CD4-positive, alpha-beta memory T cell (primary cell): ENCODE measurements at regions not wholly inside any gene's neighbourhood (a gene's known extent, or its start where the extent isn't known, plus 50 kb on each side); places are given as distances from the start of the nearest gene placed in this dataset.

Experiments
- CTCF ChIA-PET: fragments of 350-600 bp; sonication (Branson Sonifier 250); formaldehyde crosslinking; loops from one replicate; lab custom pipeline; 2021; ENCODE audit warnings: inconsistent platforms; ENCODE audit not compliant: partially characterized antibody; lab: Charles Lee
- POLR2A ChIA-PET: fragments of 350-600 bp; sonication (Branson Sonifier 250); formaldehyde crosslinking; loops from one replicate; lab custom pipeline; 2021; ENCODE audit not compliant: partially characterized antibody; lab: Charles Lee
- DNase-seq, 5 donors: peaks; one replicate each; pipeline versions ENCODE4 v3.0.0 to v3.0.0-alpha.2; 2020 to 2022; ENCODE audit warnings: mixed read lengths in 1 of 5
- H3K27ac ChIP-seq: one replicate; pipeline ENCODE4 v1.7.0; 2013; ENCODE audit warnings: low read depth, low read length
- H3K27me3 ChIP-seq: 2 replicates; pipeline ENCODE4 v1.7.0; 2013; ENCODE audit warnings: mild to moderate bottlenecking, low read length, moderate library complexity; ENCODE audit not compliant: insufficient read depth
- H3K36me3 ChIP-seq: 2 replicates; pipeline ENCODE4 v1.7.0; 2013; ENCODE audit warnings: mild to moderate bottlenecking, low read length, moderate library complexity; ENCODE audit not compliant: insufficient read depth
- H3K4me1 ChIP-seq: 2 replicates; pipeline ENCODE4 v1.7.0; 2013; ENCODE audit warnings: mild to moderate bottlenecking, low read length, moderate library complexity; ENCODE audit not compliant: insufficient read depth
- H3K4me3 ChIP-seq, 2 donors: one replicate each; pipeline ENCODE4 v1.7.0; 2013; ENCODE audit warnings: low read length in 2 of 2, mild to moderate bottlenecking in 1 of 2
- H3K9me3 ChIP-seq, 2 donors: one replicate each; pipeline ENCODE4 v1.7.0; 2013; ENCODE audit warnings: low read length in 2 of 2, control low read depth in 1 of 2; ENCODE audit not compliant: control insufficient read depth in 1 of 2
- H3K27ac Mint-ChIP-seq, 7 donors: one replicate each; pipeline ENCODE4 v1.8.0; 2020 to 2021; ENCODE audit warnings: mixed read lengths in 7 of 7, mild to moderate bottlenecking in 6 of 7, inconsistent platforms in 3 of 7, moderate library complexity in 3 of 7
- H3K27me3 Mint-ChIP-seq, 2 donors: one replicate each; pipeline ENCODE4 v1.8.0; 2020 to 2021; ENCODE audit warnings: mixed read lengths in 2 of 2
- H3K36me3 Mint-ChIP-seq, 2 donors: one replicate each; pipeline ENCODE4 v1.8.0; 2020 to 2021; ENCODE audit warnings: mixed read lengths in 2 of 2, inconsistent platforms in 1 of 2, mild to moderate bottlenecking in 1 of 2
- H3K4me1 Mint-ChIP-seq, 4 donors: one replicate each; pipeline ENCODE4 v1.8.0; 2020 to 2021; ENCODE audit warnings: mixed read lengths in 4 of 4, mild to moderate bottlenecking in 1 of 4
- H3K4me3 Mint-ChIP-seq, 8 donors: one replicate each; pipeline ENCODE4 v1.8.0; 2020 to 2021; ENCODE audit warnings: mixed read lengths in 8 of 8, mild to moderate bottlenecking in 7 of 8, moderate library complexity in 6 of 8, inconsistent platforms in 3 of 8
- H3K9me3 Mint-ChIP-seq, 8 donors: one replicate each; pipeline ENCODE4 v1.8.0; 2020 to 2021; ENCODE audit warnings: mixed read lengths in 8 of 8, mild to moderate bottlenecking in 5 of 8, inconsistent platforms in 3 of 8, moderate library complexity in 1 of 8
- intact Hi-C: fragments of 100-400 bp; cut with micrococcal nuclease; formaldehyde crosslinking; loops from one replicate; pipeline ENCODE4 v1.15.1; 2023

- H3K27ac ChIP-seq = no peak overlapping the region
- H3K36me3 Mint-ChIP-seq = peaks cover 0 to 8% of the 10 kb centered on the region in 2 donors
Measured at GRCh38 chr3:115239717-115240116, 92.6 kb upstream of the ZBTB20 start.

GRCh38 chr3:115244350-115244749, 97.3 kb upstream of the ZBTB20 start:
- H3K36me3 ChIP-seq = no peaks in the 10 kb centered on the region
- CTCF ChIA-PET = no interaction called here

More at GRCh38 chr3:115239717-115240116, 92.6 kb upstream of the ZBTB20 start:
- intact Hi-C loops = no loop called here
- no peaks in the 10 kb centered on the region for H3K36me3 ChIP-seq
- DNase-seq = no peak
- no peaks in the 10 kb centered on the region for H3K9me3 ChIP-seq
- POLR2A ChIA-PET = no interaction called here
- H3K4me3 Mint-ChIP-seq = no peak overlapping the region
- CTCF ChIA-PET = no interaction called here
- H3K27me3 ChIP-seq = no peaks in the 10 kb centered on the region
- H3K4me1 ChIP-seq = no peaks in the 10 kb centered on the region
- no peak overlapping the region for H3K27ac Mint-ChIP-seq
- H3K9me3 Mint-ChIP-seq = peaks cover 0 to 12% (median 1%) of the 10 kb centered on the region in 8 donors
- no peak overlapping the region for H3K4me3 ChIP-seq
- no peaks in the 10 kb centered on the region for H3K27me3 Mint-ChIP-seq
- H3K4me1 Mint-ChIP-seq = no peaks in the 10 kb centered on the region

GRCh38 chr3:115245438-115245837, 98.3 kb upstream of the ZBTB20 start:
- Histone ChIP-seq H3K27me3 (no peaks in the 10 kb centered on the region), H3K4me1 (no peaks in the 10 kb centered on the region), H3K36me3 (no peaks in the 10 kb centered on the region), H3K9me3 (no peaks in the 10 kb centered on the region), H3K4me3 (no peak overlapping the region), H3K27ac (no peak overlapping the region)
- peaks cover 0 to 8% of the 10 kb centered on the region in 2 donors for H3K36me3 Mint-ChIP-seq
- no peak overlapping the region for H3K27ac Mint-ChIP-seq
- no peak overlapping the region for H3K4me3 Mint-ChIP-seq
- no peaks in the 10 kb centered on the region for H3K4me1 Mint-ChIP-seq
- POLR2A ChIA-PET = no interaction called here
- CTCF ChIA-PET = no interaction called here
- H3K9me3 Mint-ChIP-seq = peaks cover 0 to 12% (median 1%) of the 10 kb centered on the region in 8 donors
- no peaks in the 10 kb centered on the region for H3K27me3 Mint-ChIP-seq
- intact Hi-C loops = no loop called here
- no peak for DNase-seq

More at GRCh38 chr3:115244350-115244749, 97.3 kb upstream of the ZBTB20 start:
- intact Hi-C loops = no loop called here
- Mint-ChIP-seq H3K9me3 (peaks cover 0 to 12% (median 1%) of the 10 kb centered on the region in 8 donors), H3K36me3 (peaks cover 0 to 8% of the 10 kb centered on the region in 2 donors), H3K4me1 (no peaks in the 10 kb centered on the region), H3K27me3 (no peaks in the 10 kb centered on the region), H3K4me3 (no peak overlapping the region), H3K27ac (no peak overlapping the region)
- DNase-seq = no peak
- H3K27ac ChIP-seq = no peak overlapping the region
- H3K27me3 ChIP-seq = no peaks in the 10 kb centered on the region
- POLR2A ChIA-PET = no interaction called here
- H3K4me3 ChIP-seq = no peak overlapping the region
- H3K9me3 ChIP-seq = no peaks in the 10 kb centered on the region
- H3K4me1 ChIP-seq = no peaks in the 10 kb centered on the region

GRCh38 chr3:115245899-115246298, 98.8 kb upstream of the ZBTB20 start:
- DNase-seq = no peak
- H3K27ac Mint-ChIP-seq = no peak overlapping the region
- H3K4me3 Mint-ChIP-seq = no peak overlapping the region
- H3K27me3 ChIP-seq = no peaks in the 10 kb centered on the region
- ChIA-PET CTCF (no interaction called here), POLR2A (no interaction called here)
- no peaks in the 10 kb centered on the region for H3K27me3 Mint-ChIP-seq
- H3K4me1 ChIP-seq = no peaks in the 10 kb centered on the region
- peaks cover 0 to 8% of the 10 kb centered on the region in 2 donors for H3K36me3 Mint-ChIP-seq
- peaks cover 0 to 12% (median 1%) of the 10 kb centered on the region in 8 donors for H3K9me3 Mint-ChIP-seq
- no peak overlapping the region for H3K27ac ChIP-seq
- H3K36me3 ChIP-seq = no peaks in the 10 kb centered on the region
- no peaks in the 10 kb centered on the region for H3K9me3 ChIP-seq
- intact Hi-C loops = no loop called here
- H3K4me1 Mint-ChIP-seq = no peaks in the 10 kb centered on the region
- no peak overlapping the region for H3K4me3 ChIP-seq

GRCh38 chr3:115246461-115247020, 99.5 kb upstream of the ZBTB20 start:
- no peaks in the 10 kb centered on the region for H3K4me1 Mint-ChIP-seq
- peaks cover 0 to 12% (median 1%) of the 10 kb centered on the region in 8 donors for H3K9me3 Mint-ChIP-seq
- Histone ChIP-seq H3K9me3 (no peaks in the 10 kb centered on the region), H3K36me3 (no peaks in the 10 kb centered on the region), H3K27ac (no peak overlapping the region), H3K4me1 (no peaks in the 10 kb centered on the region), H3K4me3 (no peak overlapping the region), H3K27me3 (no peaks in the 10 kb centered on the region)
- peaks cover 0 to 7% of the 10 kb centered on the region in 2 donors for H3K36me3 Mint-ChIP-seq
- ChIA-PET POLR2A (no interaction called here), CTCF (interaction anchor here (0.6 kb wide), 1 partner anchor 406 kb away, joined by 3 read pairs; no protein-coding TSS in a partner anchor)
- H3K4me3 Mint-ChIP-seq = no peak overlapping the region
- H3K27ac Mint-ChIP-seq = no peak overlapping the region
- no peaks in the 10 kb centered on the region for H3K27me3 Mint-ChIP-seq
- intact Hi-C loops = no loop called here
- DNase-seq = no peak

- H3K27me3 ChIP-seq = no peaks in the 10 kb centered on the region
- Mint-ChIP-seq H3K9me3 (peaks cover 0 to 5% (median 0%) of the 10 kb centered on the region in 8 donors), H3K4me1 (no peaks in the 10 kb centered on the region), H3K27ac (no peak overlapping the region), H3K27me3 (peaks cover 0 to 1% of the 10 kb centered on the region in 2 donors), H3K36me3 (peaks cover 0 to 2% of the 10 kb centered on the region in 2 donors), H3K4me3 (no peak overlapping the region)
- H3K27ac ChIP-seq = no peak overlapping the region
- CTCF ChIA-PET = no interaction called here
- POLR2A ChIA-PET = no interaction called here
- no peaks in the 10 kb centered on the region for H3K9me3 ChIP-seq
- no peak for DNase-seq
- intact Hi-C loops = no loop called here
- H3K36me3 ChIP-seq = no peaks in the 10 kb centered on the region
- H3K4me3 ChIP-seq = no peak overlapping the region
- no peaks in the 10 kb centered on the region for H3K4me1 ChIP-seq
Measured at GRCh38 chr3:115248274-115248673, 101.2 kb upstream of the ZBTB20 start.

- Mint-ChIP-seq H3K27ac (no peak overlapping the region), H3K4me3 (no peak overlapping the region), H3K9me3 (peaks cover 0 to 7% (median 4%) of the 10 kb centered on the region in 8 donors), H3K36me3 (no peaks in the 10 kb centered on the region), H3K27me3 (peaks cover 0 to 1% of the 10 kb centered on the region in 2 donors), H3K4me1 (no peaks in the 10 kb centered on the region)
- H3K36me3 ChIP-seq = no peaks in the 10 kb centered on the region
- no peak overlapping the region for H3K27ac ChIP-seq
- H3K4me3 ChIP-seq = no peak overlapping the region
- DNase-seq = no peak
- H3K4me1 ChIP-seq = no peaks in the 10 kb centered on the region
- intact Hi-C loops = no loop called here
- no peaks in the 10 kb centered on the region for H3K27me3 ChIP-seq
- no peaks in the 10 kb centered on the region for H3K9me3 ChIP-seq
- ChIA-PET CTCF (no interaction called here), POLR2A (no interaction called here)
Measured at GRCh38 chr3:115251509-115251908, 104.4 kb upstream of the ZBTB20 start.
